ENCODE measurements at regions not wholly inside any gene's neighbourhood (a gene's known extent, or its start where the extent isn't known, plus 50 kb on each side); places are given as distances from the start of the nearest gene placed in this dataset.

GRCh38 chr12:126198516-126198915 lies 1133.3 kb downstream of the AACS start:
- peak; percentile 17 for DNase-seq (ENCODE audit: low spot score)

- DNase-seq (ENCODE audit: low spot score): peak; percentile 1
Measured at GRCh38 chr12:126198966-126199692, 1133.9 kb downstream of the AACS start.

- DNase-seq (ENCODE audit: low spot score): no peak
Measured at GRCh38 chr12:126201981-126202537, 1136.8 kb downstream of the AACS start.

- no peak for DNase-seq (ENCODE audit: low spot score)
Measured at GRCh38 chr12:126204326-126204725, 1139.1 kb downstream of the AACS start.

GRCh38 chr12:126210026-126210425 lies 1144.8 kb downstream of the AACS start:
- DNase-seq (ENCODE audit: low spot score): no peak

GRCh38 chr12:126210448-126210847 lies 1145.2 kb downstream of the AACS start:
- DNase-seq (ENCODE audit: low spot score): no peak

- DNase-seq (ENCODE audit: low spot score): no peak
Measured at GRCh38 chr12:126212824-126213223, 1147.6 kb downstream of the AACS start.

- no peak for DNase-seq (ENCODE audit: low spot score)
Measured at GRCh38 chr12:126218697-126219096, 1153.5 kb downstream of the AACS start.

- DNase-seq (ENCODE audit: low spot score): no peak
Measured at GRCh38 chr12:126219139-126219538, 1153.9 kb downstream of the AACS start.

GRCh38 chr12:126219654-126220279 lies 1154.5 kb downstream of the AACS start:
- DNase-seq (ENCODE audit: low spot score): no peak

- no peak for DNase-seq (ENCODE audit: low spot score)
Measured at GRCh38 chr12:126224032-126224431, 1158.8 kb downstream of the AACS start.

GRCh38 chr12:126228936-126229335 lies 1163.7 kb downstream of the AACS start:
- DNase-seq (ENCODE audit: low spot score): no peak

GRCh38 chr12:126232711-126233110 lies 1167.5 kb downstream of the AACS start:
- DNase-seq (ENCODE audit: low spot score): no peak

- no peak for DNase-seq (ENCODE audit: low spot score)
Measured at GRCh38 chr12:126233625-126234024, 1168.4 kb downstream of the AACS start.

- no peak for DNase-seq (ENCODE audit: low spot score)
Measured at GRCh38 chr12:126243814-126244440, 1178.7 kb downstream of the AACS start.

GRCh38 chr12:126247936-126248335 lies 1182.7 kb downstream of the AACS start:
- no peak for DNase-seq (ENCODE audit: low spot score)

GRCh38 chr12:126248871-126249403 lies 1183.7 kb downstream of the AACS start:
- DNase-seq (ENCODE audit: low spot score): no peak

GRCh38 chr12:126258190-126258589 lies 1193.0 kb downstream of the AACS start:
- DNase-seq (ENCODE audit: low spot score): no peak

GRCh38 chr12:126262829-126263228 lies 1197.6 kb downstream of the AACS start:
- no peak for DNase-seq (ENCODE audit: low spot score)

GRCh38 chr12:126268222-126268621 lies 1203.0 kb downstream of the AACS start:
- DNase-seq (ENCODE audit: low spot score): no peak

- DNase-seq (ENCODE audit: low spot score): no peak
Measured at GRCh38 chr12:126271159-126271558, 1205.9 kb downstream of the AACS start.

- DNase-seq (ENCODE audit: low spot score): no peak
Measured at GRCh38 chr12:126282691-126283090, 1217.5 kb downstream of the AACS start.

- DNase-seq (ENCODE audit: low spot score): no peak
Measured at GRCh38 chr12:126286203-126286602, 1221.0 kb downstream of the AACS start.

All from cerebellar cortex (tissue), 1 donor.